ENCODE measurements at regions not wholly inside any gene's neighbourhood (a gene's known extent, or its start where the extent isn't known, plus 50 kb on each side); places are given as distances from the start of the nearest gene placed in this dataset.

- TF ChIP-seq CUX1 (IDR thresholded peaks at IDR 0.05; ENCODE audit: insufficient replicate concordance, low read depth, low read length) (no peak), CTCF (IDR thresholded peaks at IDR 0.05 in 2 of 3, conservative IDR thresholded peaks at IDR 0.05 in 1 of 3; ENCODE audit: control insufficient read depth in 2 of 3, extremely low read depth in 1 of 3, insufficient read depth in 1 of 3, low read depth in 3 of 3, low read length in 3 of 3) (peak; percentile 94 to 97 (median 96)), RCOR1 (conservative IDR thresholded peaks at IDR 0.05; ENCODE audit: low read depth, low read length) (no peak), CREM (IDR thresholded peaks at IDR 0.05; ENCODE audit: low read depth) (no peak), PAX8 (IDR thresholded peaks at IDR 0.05) (no peak), PML (IDR thresholded peaks at IDR 0.05; ENCODE audit: low read length) (no peak)
- TF ChIP-seq, protein P1, sequence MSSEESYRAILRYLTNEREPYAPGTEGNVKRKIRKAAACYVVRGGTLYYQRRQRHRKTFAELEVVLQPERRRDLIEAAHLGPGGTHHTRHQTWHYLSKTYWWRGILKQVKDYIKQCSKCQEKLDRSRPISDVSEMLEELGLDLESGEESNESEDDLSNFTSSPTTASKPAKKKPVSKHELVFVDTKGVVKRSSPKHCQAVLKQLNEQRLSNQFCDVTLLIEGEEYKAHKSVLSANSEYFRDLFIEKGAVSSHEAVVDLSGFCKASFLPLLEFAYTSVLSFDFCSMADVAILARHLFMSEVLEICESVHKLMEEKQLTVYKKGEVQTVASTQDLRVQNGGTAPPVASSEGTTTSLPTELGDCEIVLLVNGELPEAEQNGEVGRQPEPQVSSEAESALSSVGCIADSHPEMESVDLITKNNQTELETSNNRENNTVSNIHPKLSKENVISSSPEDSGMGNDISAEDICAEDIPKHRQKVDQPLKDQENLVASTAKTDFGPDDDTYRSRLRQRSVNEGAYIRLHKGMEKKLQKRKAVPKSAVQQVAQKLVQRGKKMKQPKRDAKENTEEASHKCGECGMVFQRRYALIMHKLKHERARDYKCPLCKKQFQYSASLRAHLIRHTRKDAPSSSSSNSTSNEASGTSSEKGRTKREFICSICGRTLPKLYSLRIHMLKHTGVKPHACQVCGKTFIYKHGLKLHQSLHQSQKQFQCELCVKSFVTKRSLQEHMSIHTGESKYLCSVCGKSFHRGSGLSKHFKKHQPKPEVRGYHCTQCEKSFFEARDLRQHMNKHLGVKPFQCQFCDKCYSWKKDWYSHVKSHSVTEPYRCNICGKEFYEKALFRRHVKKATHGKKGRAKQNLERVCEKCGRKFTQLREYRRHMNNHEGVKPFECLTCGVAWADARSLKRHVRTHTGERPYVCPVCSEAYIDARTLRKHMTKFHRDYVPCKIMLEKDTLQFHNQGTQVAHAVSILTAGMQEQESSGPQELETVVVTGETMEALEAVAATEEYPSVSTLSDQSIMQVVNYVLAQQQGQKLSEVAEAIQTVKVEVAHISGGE (CRISPR knock-in tag; IDR thresholded peaks at IDR 0.05) = no peak
These were observed 246.2 kb downstream of the NPHP4 start (continued) for GRCh38 chr1:5745800-5746610.
